ENCODE measurements at regions not wholly inside any gene's neighbourhood (a gene's known extent, or its start where the extent isn't known, plus 50 kb on each side); places are given as distances from the start of the nearest gene placed in this dataset.

DNA sequence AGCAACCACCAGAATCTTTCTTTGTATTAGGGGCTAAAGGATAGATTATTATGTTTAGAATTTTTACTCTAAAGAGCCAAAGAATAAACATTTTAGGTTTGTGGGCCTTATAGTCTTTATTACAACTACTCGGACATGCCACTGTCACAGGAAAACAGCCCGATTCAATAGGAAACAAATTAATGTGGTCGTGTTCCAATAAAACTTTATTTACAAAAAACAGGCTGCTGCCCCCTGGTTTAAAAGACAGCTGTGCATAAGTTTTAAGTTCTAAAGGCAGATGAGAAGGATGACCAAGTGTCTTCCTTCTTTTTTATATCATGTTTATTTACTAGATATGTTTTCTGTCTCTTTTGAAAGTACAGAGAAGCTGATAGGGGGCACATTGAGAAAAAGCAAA is 166.5 kb downstream of the HS3ST3A1 start:
- TF ChIP-seq CTCF (IDR thresholded peaks at IDR 0.05; ENCODE audit: insufficient read depth, low read length, poor library complexity, severe bottlenecking) (no peak), EZH2phosphoT487 (conservative IDR thresholded peaks at IDR 0.05; ENCODE audit: low read length) (no peak)

Measured in SU-DHL-6 (cell line).